ENCODE measurements at regions not wholly inside any gene's neighbourhood (a gene's known extent, or its start where the extent isn't known, plus 50 kb on each side); places are given as distances from the start of the nearest gene placed in this dataset.

GRCh38 chr12:54700301-54700700 is 52.1 kb upstream of the DCD start:
- no peak overlapping the region for H3K4me3 ChIP-seq (ENCODE audit: low read depth, low read length)
- TF ChIP-seq, protein P1, sequence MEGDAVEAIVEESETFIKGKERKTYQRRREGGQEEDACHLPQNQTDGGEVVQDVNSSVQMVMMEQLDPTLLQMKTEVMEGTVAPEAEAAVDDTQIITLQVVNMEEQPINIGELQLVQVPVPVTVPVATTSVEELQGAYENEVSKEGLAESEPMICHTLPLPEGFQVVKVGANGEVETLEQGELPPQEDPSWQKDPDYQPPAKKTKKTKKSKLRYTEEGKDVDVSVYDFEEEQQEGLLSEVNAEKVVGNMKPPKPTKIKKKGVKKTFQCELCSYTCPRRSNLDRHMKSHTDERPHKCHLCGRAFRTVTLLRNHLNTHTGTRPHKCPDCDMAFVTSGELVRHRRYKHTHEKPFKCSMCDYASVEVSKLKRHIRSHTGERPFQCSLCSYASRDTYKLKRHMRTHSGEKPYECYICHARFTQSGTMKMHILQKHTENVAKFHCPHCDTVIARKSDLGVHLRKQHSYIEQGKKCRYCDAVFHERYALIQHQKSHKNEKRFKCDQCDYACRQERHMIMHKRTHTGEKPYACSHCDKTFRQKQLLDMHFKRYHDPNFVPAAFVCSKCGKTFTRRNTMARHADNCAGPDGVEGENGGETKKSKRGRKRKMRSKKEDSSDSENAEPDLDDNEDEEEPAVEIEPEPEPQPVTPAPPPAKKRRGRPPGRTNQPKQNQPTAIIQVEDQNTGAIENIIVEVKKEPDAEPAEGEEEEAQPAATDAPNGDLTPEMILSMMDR (IDR thresholded peaks at IDR 0.05; ENCODE audit: low read depth, low read length) = no peak
- no peak for DNase-seq (ENCODE audit: low read depth, low spot score)
- in situ Hi-C loops (cut with HindIII; ENCODE audit: low sequenced_read_pairs) = no loop called here
